ENCODE measurements at regions not wholly inside any gene's neighbourhood (a gene's known extent, or its start where the extent isn't known, plus 50 kb on each side); places are given as distances from the start of the nearest gene placed in this dataset.
"Not testable (repeated sequence)": the region's sequence is repeated elsewhere in the genome, so short reads cannot be mapped to it uniquely, and the experiment has no call there.

DNA sequence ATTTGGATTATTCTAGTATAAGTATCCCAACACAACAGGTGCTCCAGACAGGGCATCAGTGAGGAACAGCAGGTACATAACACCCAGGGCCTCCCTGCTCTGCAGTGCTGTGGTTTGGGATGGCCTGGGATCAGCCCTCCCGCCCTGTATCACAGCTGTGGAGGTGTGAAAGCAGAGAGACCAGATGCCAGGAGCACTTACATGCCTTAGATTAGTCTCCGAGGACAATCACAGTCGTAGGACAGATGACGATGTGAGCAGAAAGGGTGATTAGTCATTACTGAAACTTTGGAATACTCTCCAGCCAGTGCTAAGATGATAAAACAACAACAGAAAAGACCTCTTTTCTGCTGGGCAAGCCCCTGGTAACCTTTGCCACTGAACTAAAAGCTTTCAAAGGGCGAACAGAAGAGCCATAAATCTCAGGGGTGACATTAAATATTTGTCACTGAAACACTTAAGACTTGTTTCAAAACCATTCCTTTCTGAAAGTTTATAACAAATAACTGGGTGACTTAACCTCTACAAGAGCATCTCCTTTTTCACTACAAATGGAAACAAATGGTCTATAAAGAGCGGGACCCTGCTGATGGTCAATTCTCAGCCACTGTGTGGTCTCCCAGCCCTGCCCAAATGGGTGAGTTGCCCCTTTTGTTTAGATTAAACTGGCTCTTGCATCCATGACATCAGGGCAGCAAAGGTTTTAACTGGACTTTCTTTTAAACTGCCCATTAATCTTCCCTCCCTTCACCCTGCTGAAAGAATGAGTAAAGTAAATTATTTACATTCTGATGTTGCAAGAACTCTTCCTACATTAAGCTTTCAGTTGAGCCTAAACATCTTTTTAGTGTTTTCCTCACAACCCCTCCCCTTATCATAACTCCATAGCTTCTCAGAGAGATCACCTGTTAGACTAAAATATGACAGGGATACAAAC lies 183.1 kb upstream of the COX10 start:
- Histone ChIP-seq H3K36me3 (ENCODE audit: insufficient read depth, low read length, poor library complexity, severe bottlenecking) (no peaks in the 10 kb centered on the region), H3K4me1 (ENCODE audit: insufficient read depth, low read length, poor library complexity, severe bottlenecking) (no peaks in the 10 kb centered on the region), H3K27me3 (replicated peaks; ENCODE audit: insufficient read depth, low read depth, low read length, poor library complexity) (no peaks in the 10 kb centered on the region), H3K4me3 (ENCODE audit: low read depth, low read length, poor library complexity, severe bottlenecking) (no peak overlapping the region), H3K27ac (ENCODE audit: low read depth, low read length, poor library complexity, severe bottlenecking) (no peak overlapping the region), H3K9me3 (ENCODE audit: low read depth, low read length, poor library complexity, severe bottlenecking) (peaks cover 16% of the 10 kb centered on the region)
- intact Hi-C loops (cut with micrococcal nuclease; ENCODE audit: unreplicated experiment): no loop called here
- ChIA-PET CTCF (no interaction called here), POLR2A (ENCODE audit: low non-redundant PET) (no interaction called here)
- no peak for TF ChIP-seq EZH2 (IDR thresholded peaks at IDR 0.05; ENCODE audit: borderline replicate concordance, low read depth, low read length, poor library complexity, severe bottlenecking)
- TF ChIP-seq, protein P1, sequence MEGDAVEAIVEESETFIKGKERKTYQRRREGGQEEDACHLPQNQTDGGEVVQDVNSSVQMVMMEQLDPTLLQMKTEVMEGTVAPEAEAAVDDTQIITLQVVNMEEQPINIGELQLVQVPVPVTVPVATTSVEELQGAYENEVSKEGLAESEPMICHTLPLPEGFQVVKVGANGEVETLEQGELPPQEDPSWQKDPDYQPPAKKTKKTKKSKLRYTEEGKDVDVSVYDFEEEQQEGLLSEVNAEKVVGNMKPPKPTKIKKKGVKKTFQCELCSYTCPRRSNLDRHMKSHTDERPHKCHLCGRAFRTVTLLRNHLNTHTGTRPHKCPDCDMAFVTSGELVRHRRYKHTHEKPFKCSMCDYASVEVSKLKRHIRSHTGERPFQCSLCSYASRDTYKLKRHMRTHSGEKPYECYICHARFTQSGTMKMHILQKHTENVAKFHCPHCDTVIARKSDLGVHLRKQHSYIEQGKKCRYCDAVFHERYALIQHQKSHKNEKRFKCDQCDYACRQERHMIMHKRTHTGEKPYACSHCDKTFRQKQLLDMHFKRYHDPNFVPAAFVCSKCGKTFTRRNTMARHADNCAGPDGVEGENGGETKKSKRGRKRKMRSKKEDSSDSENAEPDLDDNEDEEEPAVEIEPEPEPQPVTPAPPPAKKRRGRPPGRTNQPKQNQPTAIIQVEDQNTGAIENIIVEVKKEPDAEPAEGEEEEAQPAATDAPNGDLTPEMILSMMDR (conservative IDR thresholded peaks at IDR 0.05; ENCODE audit: low read depth, low read length): no peak
- no TSS peak for BruUV-seq (replicated peaks)
- DNase-seq (ENCODE audit: low spot score): no peak

GRCh38 chr17:13888056-13888609 lies 181.2 kb upstream of the COX10 start:
- POLR2A ChIA-PET (ENCODE audit: low non-redundant PET): no interaction called here
- no peak for TF ChIP-seq EZH2 (IDR thresholded peaks at IDR 0.05; ENCODE audit: borderline replicate concordance, low read depth, low read length, poor library complexity, severe bottlenecking)
- TF ChIP-seq, protein P1 (conservative IDR thresholded peaks at IDR 0.05; ENCODE audit: low read depth, low read length): no peak
- no peaks in the 10 kb centered on the region for H3K27me3 ChIP-seq (replicated peaks; ENCODE audit: insufficient read depth, low read depth, low read length, poor library complexity)
- CTCF ChIA-PET: no interaction called here
- H3K4me3 ChIP-seq (ENCODE audit: low read depth, low read length, poor library complexity, severe bottlenecking): no peak overlapping the region
- no peaks in the 10 kb centered on the region for H3K36me3 ChIP-seq (ENCODE audit: insufficient read depth, low read length, poor library complexity, severe bottlenecking)
- H3K4me1 ChIP-seq (ENCODE audit: insufficient read depth, low read length, poor library complexity, severe bottlenecking): no peaks in the 10 kb centered on the region
- intact Hi-C loops (cut with micrococcal nuclease; ENCODE audit: unreplicated experiment): no loop called here
- peaks cover 16% of the 10 kb centered on the region for H3K9me3 ChIP-seq (ENCODE audit: low read depth, low read length, poor library complexity, severe bottlenecking)
- no peak for DNase-seq (ENCODE audit: low spot score)
- no TSS peak for BruUV-seq (replicated peaks)
- no peak overlapping the region for H3K27ac ChIP-seq (ENCODE audit: low read depth, low read length, poor library complexity, severe bottlenecking)

DNA sequence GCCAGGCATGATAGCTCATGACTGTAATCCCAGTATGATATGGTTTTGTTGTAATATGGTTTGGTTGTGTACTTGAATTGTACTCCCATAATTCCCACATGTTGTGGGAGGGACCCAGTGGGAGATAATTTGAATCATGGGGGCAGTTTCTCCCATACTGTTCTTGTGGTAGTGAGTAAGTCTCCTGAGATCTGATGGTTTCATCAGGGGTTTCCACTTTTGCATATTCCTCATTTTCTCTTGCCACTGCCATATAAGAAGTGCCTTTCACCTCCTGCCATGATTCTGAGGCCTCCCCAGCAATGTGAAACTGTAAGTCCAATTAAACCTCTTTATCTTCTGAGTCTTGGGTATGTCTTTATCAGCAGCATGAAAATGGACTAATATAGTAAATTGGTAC lies 160.3 kb upstream of the COX10 start:
- H3K27ac ChIP-seq (ENCODE audit: low read depth, low read length, poor library complexity, severe bottlenecking); BruUV-seq (replicated peaks); intact Hi-C loops (cut with micrococcal nuclease; ENCODE audit: unreplicated experiment); H3K4me3 ChIP-seq (ENCODE audit: low read depth, low read length, poor library complexity, severe bottlenecking); H3K27me3 ChIP-seq (replicated peaks; ENCODE audit: insufficient read depth, low read depth, low read length, poor library complexity); CTCF ChIA-PET; H3K4me1 ChIP-seq (ENCODE audit: insufficient read depth, low read length, poor library complexity, severe bottlenecking); H3K36me3 ChIP-seq (ENCODE audit: insufficient read depth, low read length, poor library complexity, severe bottlenecking); DNase-seq (ENCODE audit: low spot score); H3K9me3 ChIP-seq (ENCODE audit: low read depth, low read length, poor library complexity, severe bottlenecking); POLR2A ChIA-PET (ENCODE audit: low non-redundant PET): not testable (repeated sequence)

Data from A673 (cell line).